Right ventricle myocardium superior (tissue), 1 donor: ENCODE measurements at regions not wholly inside any gene's neighbourhood (a gene's known extent, or its start where the extent isn't known, plus 50 kb on each side); places are given as distances from the start of the nearest gene placed in this dataset.
A peak's percentile ranks its signal among the peaks of the same experiment; 100 is the strongest.

Experiments
- ATAC-seq: fragments of 200-7000 bp; cut with Tn5 transposase; one replicate; pipeline ENCODE4 v1.9.1; 2020; ENCODE audit warnings: mild to moderate bottlenecking; ENCODE audit not compliant: poor library complexity
- DNase-seq: peaks from one replicate; pipeline ENCODE4 v3.0.0-alpha.2; 2020
- intact Hi-C: fragments of 100-400 bp; cut with DNase I; formaldehyde crosslinking; loops from one replicate; pipeline ENCODE4 v1.11.2; 2022
- donor health status: DM: no; HTN: yes; CAD: no; lungs with severe emphysema.

- ATAC-seq = peak; percentile 90
- intact Hi-C loops = no loop called here
- no peak for DNase-seq
Measured at GRCh38 chr11:123308077-123308476, 113.0 kb upstream of the CLMP start.

GRCh38 chr11:123307276-123307675 lies 112.2 kb upstream of the CLMP start:
- ATAC-seq (peak; percentile 11), DNase-seq (no peak)
- intact Hi-C loops = no loop called here

GRCh38 chr11:123306531-123306930 lies 111.5 kb upstream of the CLMP start:
- no peak for ATAC-seq
- intact Hi-C loops = no loop called here

GRCh38 chr11:123305601-123306375 lies 110.7 kb upstream of the CLMP start:
- ATAC-seq (no peak), DNase-seq (no peak)
- intact Hi-C loops = no loop called here

More at GRCh38 chr11:123306531-123306930, 111.5 kb upstream of the CLMP start:
- DNase-seq = no peak

GRCh38 chr11:123304828-123305466 lies 109.9 kb upstream of the CLMP start:
- no peak for DNase-seq
- intact Hi-C loops = loop anchor here (5.0 kb wide), 1 partner anchor 102 kb away; no protein-coding TSS in a partner anchor
- ATAC-seq = peak; percentile 21

GRCh38 chr11:123303924-123304323 lies 108.9 kb upstream of the CLMP start:
- intact Hi-C loops = loop anchor here (2.0 to 5.0 kb wide), 2 partner anchors 103 to 175 kb away; no protein-coding TSS in a partner anchor
- no peak for DNase-seq

GRCh38 chr11:123302751-123303195 lies 107.7 kb upstream of the CLMP start:
- no peak for ATAC-seq
- intact Hi-C loops = loop anchor here (2.0 to 5.0 kb wide), 2 partner anchors 105 to 176 kb away; no protein-coding TSS in a partner anchor

More at GRCh38 chr11:123303924-123304323, 108.9 kb upstream of the CLMP start:
- no peak for ATAC-seq

GRCh38 chr11:123301696-123302400 lies 106.8 kb upstream of the CLMP start:
- DNase-seq = peak; percentile 73
- ATAC-seq = peak; percentile 93
- intact Hi-C loops = loop anchor here (2.0 to 5.0 kb wide), 3 partner anchors 57 to 177 kb away; no protein-coding TSS in a partner anchor

More at GRCh38 chr11:123302751-123303195, 107.7 kb upstream of the CLMP start:
- DNase-seq = no peak

- ATAC-seq (no peak), DNase-seq (no peak)
- intact Hi-C loops = loop anchor here (2.0 to 5.0 kb wide), 2 partner anchors 58 to 106 kb away; no protein-coding TSS in a partner anchor
Measured at GRCh38 chr11:123301013-123301591, 106.1 kb upstream of the CLMP start.

GRCh38 chr11:123299721-123300120 lies 104.7 kb upstream of the CLMP start:
- ATAC-seq = peak; percentile 56
- intact Hi-C loops = loop anchor here (2.0 to 5.0 kb wide), 2 partner anchors 59 to 108 kb away; no protein-coding TSS in a partner anchor
- peak; percentile 46 for DNase-seq

- ATAC-seq (no peak), DNase-seq (peak; percentile 43)
- intact Hi-C loops = no loop called here
Measured at GRCh38 chr11:123298488-123299447, 103.7 kb upstream of the CLMP start.

GRCh38 chr11:123292647-123293046 lies 97.6 kb upstream of the CLMP start:
- ATAC-seq (no peak), DNase-seq (no peak)
- intact Hi-C loops = no loop called here

GRCh38 chr11:123291201-123291869 lies 96.3 kb upstream of the CLMP start:
- intact Hi-C loops = no loop called here
- DNase-seq (no peak), ATAC-seq (peak; percentile 45)

GRCh38 chr11:123286761-123287160 lies 91.7 kb upstream of the CLMP start:
- intact Hi-C loops = no loop called here
- ATAC-seq = no peak
- DNase-seq = no peak

GRCh38 chr11:123286255-123286654 lies 91.2 kb upstream of the CLMP start:
- DNase-seq (no peak), ATAC-seq (no peak)
- intact Hi-C loops = no loop called here

- DNase-seq (no peak), ATAC-seq (no peak)
- intact Hi-C loops = no loop called here
Measured at GRCh38 chr11:123284454-123284853, 89.4 kb upstream of the CLMP start.

GRCh38 chr11:123282597-123282996 lies 87.5 kb upstream of the CLMP start:
- ATAC-seq = no peak
- no peak for DNase-seq
- intact Hi-C loops = no loop called here
